ENCODE measurements at regions not wholly inside any gene's neighbourhood (a gene's known extent, or its start where the extent isn't known, plus 50 kb on each side); places are given as distances from the start of the nearest gene placed in this dataset.

GRCh38 chr4:134756421-134756820, 554.8 kb upstream of the PABPC4L start:
- TF ChIP-seq CTCF (IDR thresholded peaks at IDR 0.05; ENCODE audit: extremely low read depth in 1 of 2, insufficient read depth in 1 of 2, low read depth in 1 of 2, low read length in 2 of 2) (no peak), MYC (IDR thresholded peaks at IDR 0.05; ENCODE audit: low read depth, low read length) (no peak)
